Activated B cell treated with CpG ODN at 0.5 μM for 24 hours (primary cell): ENCODE measurements at regions not wholly inside any gene's neighbourhood (a gene's known extent, or its start where the extent isn't known, plus 50 kb on each side); places are given as distances from the start of the nearest gene placed in this dataset.

ENCODE experiments used
- ATAC-seq: fragments of 200-7000 bp; cut with Tn5 transposase; one replicate; pipeline ENCODE4 v1.10.0; 2021; ENCODE audit warnings: low read depth, mild to moderate bottlenecking, moderate library complexity
- CTCF ChIA-PET: fragments of 350-600 bp; sonication (Branson Sonifier 250); formaldehyde crosslinking; loops from one replicate; lab custom pipeline; 2021; ENCODE audit warnings: antibody characterized with exemption; lab: Charles Lee
- POLR2A ChIA-PET: fragments of 350-600 bp; sonication (Branson Sonifier 250); formaldehyde crosslinking; loops from one replicate; lab custom pipeline; 2021; ENCODE audit warnings: antibody characterized with exemption; lab: Charles Lee
- DNase-seq: peaks from one replicate; pipeline ENCODE4 v3.0.0; 2022
- H3K27ac Mint-ChIP-seq: one replicate; pipeline ENCODE4 v1.8.0; 2020; ENCODE audit warnings: mixed read lengths
- H3K27me3 Mint-ChIP-seq: one replicate; pipeline ENCODE4 v1.8.0; 2021; ENCODE audit warnings: mixed read lengths
- H3K36me3 Mint-ChIP-seq: one replicate; pipeline ENCODE4 v1.8.0; 2021; ENCODE audit warnings: low read depth, mixed read lengths
- H3K4me1 Mint-ChIP-seq: one replicate; pipeline ENCODE4 v1.8.0; 2021; ENCODE audit warnings: mixed read lengths
- H3K4me3 Mint-ChIP-seq: one replicate; pipeline ENCODE4 v1.8.0; 2020; ENCODE audit warnings: mild to moderate bottlenecking, mixed read lengths
- H3K9me3 Mint-ChIP-seq: one replicate; pipeline ENCODE4 v1.8.0; 2020; ENCODE audit warnings: mixed read lengths
- CTCF ChIP-seq: fragments of 200-600 bp; IDR thresholded peaks from one replicate; pipeline ENCODE4 v1.8.0; 2022; ENCODE audit warnings: antibody characterized with exemption, mild to moderate bottlenecking
- intact Hi-C: fragments of 100-400 bp; cut with micrococcal nuclease; formaldehyde crosslinking; loops from one replicate; pipeline ENCODE4 v1.15.1; 2024

GRCh38 chr13:74206855-74207254 is 72.7 kb upstream of the KLF12 start:
- H3K36me3 Mint-ChIP-seq: no peaks in the 10 kb centered on the region
- no peak overlapping the region for H3K27ac Mint-ChIP-seq
- no peak for ATAC-seq
- intact Hi-C loops: no loop called here
- no peaks in the 10 kb centered on the region for H3K4me1 Mint-ChIP-seq
- H3K4me3 Mint-ChIP-seq: no peak overlapping the region
- H3K9me3 Mint-ChIP-seq: no peaks in the 10 kb centered on the region
- CTCF ChIA-PET: no interaction called here
- TF ChIP-seq CTCF: no peak
- POLR2A ChIA-PET: no interaction called here
- peaks cover 15% of the 10 kb centered on the region for H3K27me3 Mint-ChIP-seq
- no peak for DNase-seq

- TF ChIP-seq CTCF: no peak
- Mint-ChIP-seq H3K4me3 (no peak overlapping the region), H3K36me3 (no peaks in the 10 kb centered on the region), H3K9me3 (no peaks in the 10 kb centered on the region), H3K4me1 (no peaks in the 10 kb centered on the region), H3K27me3 (peaks cover 15% of the 10 kb centered on the region), H3K27ac (no peak overlapping the region)
- ChIA-PET POLR2A (no interaction called here), CTCF (no interaction called here)
- intact Hi-C loops: no loop called here
- ATAC-seq (no peak), DNase-seq (no peak)
Measured at GRCh38 chr13:74206061-74206561, 71.9 kb upstream of the KLF12 start.

- ChIA-PET POLR2A (no interaction called here), CTCF (no interaction called here)
- no peak for TF ChIP-seq CTCF
- no peak for DNase-seq
- H3K36me3 Mint-ChIP-seq: no peaks in the 10 kb centered on the region
- no peaks in the 10 kb centered on the region for H3K9me3 Mint-ChIP-seq
- ATAC-seq: no peak
- H3K4me1 Mint-ChIP-seq: no peaks in the 10 kb centered on the region
- peaks cover 15% of the 10 kb centered on the region for H3K27me3 Mint-ChIP-seq
- H3K4me3 Mint-ChIP-seq: no peak overlapping the region
- H3K27ac Mint-ChIP-seq: no peak overlapping the region
- intact Hi-C loops: no loop called here
Measured at GRCh38 chr13:74205313-74205690, 71.1 kb upstream of the KLF12 start.

- no peaks in the 10 kb centered on the region for H3K36me3 Mint-ChIP-seq
- ChIA-PET CTCF (no interaction called here), POLR2A (no interaction called here)
- peaks cover 15% of the 10 kb centered on the region for H3K27me3 Mint-ChIP-seq
- no peak for DNase-seq
- intact Hi-C loops: no loop called here
- no peak for TF ChIP-seq CTCF
- H3K4me3 Mint-ChIP-seq: no peak overlapping the region
- no peak overlapping the region for H3K27ac Mint-ChIP-seq
- no peaks in the 10 kb centered on the region for H3K4me1 Mint-ChIP-seq
- no peaks in the 10 kb centered on the region for H3K9me3 Mint-ChIP-seq
- no peak for ATAC-seq
Measured at GRCh38 chr13:74204602-74205312, 70.6 kb upstream of the KLF12 start.

GRCh38 chr13:74203576-74203975 is 69.4 kb upstream of the KLF12 start:
- no peak for TF ChIP-seq CTCF
- ChIA-PET POLR2A (no interaction called here), CTCF (no interaction called here)
- DNase-seq (no peak), ATAC-seq (no peak)
- Mint-ChIP-seq H3K27ac (no peak overlapping the region), H3K4me3 (no peak overlapping the region), H3K27me3 (peaks cover 11% of the 10 kb centered on the region), H3K36me3 (no peaks in the 10 kb centered on the region), H3K9me3 (no peaks in the 10 kb centered on the region), H3K4me1 (no peaks in the 10 kb centered on the region)
- intact Hi-C loops: no loop called here
